LNCaP clone FGC (cell line): ENCODE measurements at regions not wholly inside any gene's neighbourhood (a gene's known extent, or its start where the extent isn't known, plus 50 kb on each side); places are given as distances from the start of the nearest gene placed in this dataset.

Experiments
- DNase-seq: peaks from one replicate; pipeline ENCODE4 v3.0.0-alpha.2; 2011; ENCODE audit warnings: low read depth
- H3K4me3 ChIP-seq: 2 replicates; pipeline ENCODE4 v1.5.1; 2011; ENCODE audit warnings: mild to moderate bottlenecking, low read depth, low read length, control low read depth
- CTCF ChIP-seq: IDR thresholded peaks from 2 replicates; pipeline ENCODE4 v1.5.1; 2012; ENCODE audit warnings: mild to moderate bottlenecking; ENCODE audit not compliant: control insufficient read depth, insufficient read depth; ENCODE audit errors: extremely low read depth

GRCh38 chr18:62442391-62442790 lies 80.4 kb upstream of the ZCCHC2 start:
- no peak for TF ChIP-seq CTCF
- DNase-seq, result no peak
- no peak overlapping the region for H3K4me3 ChIP-seq

- DNase-seq, result no peak
- no peak for TF ChIP-seq CTCF
- H3K4me3 ChIP-seq, result no peak overlapping the region
Observed at GRCh38 chr18:62445386-62445917, 77.4 kb upstream of the ZCCHC2 start.

GRCh38 chr18:62446511-62446910 lies 76.3 kb upstream of the ZCCHC2 start:
- TF ChIP-seq CTCF, result no peak
- no peak for DNase-seq
- H3K4me3 ChIP-seq, result no peak overlapping the region

GRCh38 chr18:62447652-62448051 lies 75.2 kb upstream of the ZCCHC2 start:
- no peak overlapping the region for H3K4me3 ChIP-seq
- TF ChIP-seq CTCF, result no peak
- DNase-seq, result no peak

- H3K4me3 ChIP-seq, result no peak overlapping the region
- DNase-seq, result no peak
- TF ChIP-seq CTCF, result no peak
Observed at GRCh38 chr18:62448426-62448825, 74.4 kb upstream of the ZCCHC2 start.

GRCh38 chr18:62449490-62450104 lies 73.2 kb upstream of the ZCCHC2 start:
- no peak for DNase-seq
- TF ChIP-seq CTCF, result no peak
- no peak overlapping the region for H3K4me3 ChIP-seq

GRCh38 chr18:62450175-62450545 lies 72.7 kb upstream of the ZCCHC2 start:
- no peak for TF ChIP-seq CTCF
- DNase-seq, result no peak
- H3K4me3 ChIP-seq, result no peak overlapping the region
